ENCODE measurements at regions not wholly inside any gene's neighbourhood (a gene's known extent, or its start where the extent isn't known, plus 50 kb on each side); places are given as distances from the start of the nearest gene placed in this dataset.
A peak's percentile ranks its signal among the peaks of the same experiment; 100 is the strongest.
"Not testable (repeated sequence)": the region's sequence is repeated elsewhere in the genome, so short reads cannot be mapped to it uniquely, and the experiment has no call there.

DNA sequence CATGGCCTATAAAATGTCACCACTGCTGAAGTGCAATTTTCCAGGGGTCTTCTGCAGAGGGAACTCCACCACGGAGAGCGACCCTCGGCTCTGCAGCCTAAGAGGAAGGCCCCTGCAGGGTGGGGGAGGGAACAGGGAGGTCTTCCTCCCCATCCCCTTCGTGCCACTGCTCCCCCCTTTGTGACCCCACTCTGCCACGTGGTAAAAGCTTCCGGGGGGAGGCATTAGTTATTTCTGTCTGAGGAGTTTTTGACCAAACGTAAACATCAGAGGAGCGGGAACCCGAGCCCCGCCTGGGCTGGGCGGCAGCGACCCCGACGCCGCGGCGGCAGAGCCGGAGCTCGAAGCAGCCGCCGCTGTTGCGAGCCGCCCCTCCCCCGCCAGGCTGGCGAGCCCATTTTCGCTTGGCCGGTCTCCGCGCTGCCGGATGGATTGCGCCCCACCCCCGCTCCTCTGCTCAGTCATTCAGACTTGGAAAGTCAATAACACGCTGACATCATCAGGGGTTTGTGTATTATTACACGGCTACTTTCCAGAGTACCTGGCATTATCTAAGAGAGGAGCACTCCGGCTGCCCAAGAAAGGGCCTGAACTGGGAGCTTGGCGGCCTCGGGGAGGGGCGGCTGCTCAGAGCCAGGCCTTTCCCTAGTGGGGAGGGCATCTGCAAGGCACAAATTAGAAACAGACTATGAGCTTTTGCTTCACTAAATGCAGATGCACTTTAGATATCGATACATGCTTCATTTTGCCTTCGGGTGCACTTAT, 162.5 kb upstream of the TBL1XR1 start:
- peak; percentile 98 for DNase-seq

DNA sequence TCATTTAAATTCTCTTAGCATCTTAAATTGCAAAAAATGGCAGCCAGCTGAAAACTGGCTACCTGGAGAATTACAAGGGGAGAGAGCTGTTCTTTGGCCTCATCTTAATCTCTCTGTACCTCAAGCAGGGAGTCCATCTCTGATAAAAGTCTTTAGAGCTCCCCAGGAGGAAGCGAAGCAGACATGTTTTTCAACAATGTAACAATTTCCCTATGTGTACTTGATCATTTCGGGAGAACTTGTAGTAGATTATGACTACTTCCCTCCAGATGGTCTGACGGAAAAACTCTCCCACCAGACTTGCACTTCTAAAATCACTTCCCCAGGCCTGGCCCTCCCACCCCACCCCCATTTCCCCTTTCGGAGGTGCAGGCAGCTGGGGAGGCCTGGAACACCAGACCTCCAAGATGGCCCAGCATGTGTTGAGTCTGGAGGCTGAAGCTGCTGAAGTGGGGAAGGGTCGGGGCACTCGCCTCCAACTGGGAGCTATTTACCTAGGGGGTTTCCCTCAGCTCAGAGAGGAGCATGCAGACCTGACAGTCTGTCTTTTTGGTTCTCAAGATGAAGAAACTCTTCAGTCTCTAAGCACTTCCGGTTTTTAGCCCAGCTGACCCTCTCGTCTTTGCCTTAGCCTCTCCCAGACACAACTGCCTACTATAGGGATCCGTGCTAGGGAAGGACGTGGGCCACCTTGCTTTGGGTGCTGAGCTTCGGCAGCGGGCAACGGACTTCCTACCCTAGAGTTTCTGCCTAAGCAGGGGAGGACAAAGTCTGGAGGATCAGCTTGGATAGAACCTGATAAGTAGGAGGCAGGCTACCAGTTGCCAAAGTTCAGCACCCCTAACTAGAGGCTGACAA, 164.0 kb upstream of the TBL1XR1 start:
- DNase-seq, result peak; percentile 20

DNA sequence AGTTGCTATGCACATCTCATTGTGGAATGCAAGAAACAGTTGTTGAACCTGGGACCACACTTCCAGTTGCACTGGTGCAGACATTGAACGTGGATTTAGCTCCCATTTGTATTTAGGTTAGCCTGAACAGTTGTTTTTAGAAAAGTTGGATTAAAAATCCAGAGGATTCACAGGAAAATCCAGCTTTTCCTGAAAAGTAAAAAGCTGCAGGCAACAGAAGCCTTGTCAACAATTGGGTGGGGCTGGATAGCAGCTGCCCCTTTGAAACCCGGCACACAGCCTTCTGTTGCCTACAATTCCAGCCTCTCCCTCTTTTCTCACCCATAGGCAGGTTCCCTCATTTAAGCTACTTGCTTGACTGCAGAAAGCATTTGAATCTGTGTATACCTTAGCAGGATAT, 165.3 kb upstream of the TBL1XR1 start:
- DNase-seq, result no peak

DNA sequence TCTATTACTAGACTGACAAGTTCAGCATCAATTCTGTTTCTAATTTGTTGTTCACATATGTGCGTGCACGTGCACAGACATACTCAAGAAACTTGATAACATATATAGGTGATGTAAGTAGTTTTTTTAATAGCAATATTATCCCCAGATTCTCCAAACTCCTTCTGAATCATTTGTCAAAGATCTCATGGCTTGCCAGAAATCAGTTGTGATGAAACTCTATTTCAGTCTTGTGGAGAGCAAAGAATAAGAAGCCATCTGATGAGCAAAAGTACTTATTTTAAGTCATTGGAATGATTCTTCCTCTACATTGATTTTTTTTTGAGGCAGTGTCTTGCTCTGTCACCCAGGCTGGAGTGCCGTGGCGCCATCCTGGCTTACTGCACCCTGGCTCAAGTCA, 167.0 kb upstream of the TBL1XR1 start:
- DNase-seq, result no peak

DNA sequence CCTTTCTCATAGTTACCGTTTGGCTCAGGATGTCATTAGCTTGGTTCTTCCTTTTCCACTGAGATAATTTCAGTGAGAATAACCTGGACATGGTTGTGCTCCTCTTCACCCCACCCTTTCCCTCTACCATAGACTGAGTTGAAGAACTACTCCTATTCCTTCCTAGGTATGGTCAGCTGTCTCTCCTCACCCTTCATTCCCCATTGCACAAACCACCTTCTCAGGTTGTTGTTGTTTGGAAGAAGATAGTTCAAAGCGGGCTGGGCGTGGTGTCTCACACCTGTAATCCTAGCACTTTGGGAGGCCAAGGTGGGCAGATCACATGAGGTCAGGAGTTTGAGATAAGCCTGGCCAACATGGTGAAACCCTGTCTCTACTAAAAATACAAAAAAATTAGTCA, 168.0 kb upstream of the TBL1XR1 start:
- not testable (repeated sequence) for DNase-seq

DNA sequence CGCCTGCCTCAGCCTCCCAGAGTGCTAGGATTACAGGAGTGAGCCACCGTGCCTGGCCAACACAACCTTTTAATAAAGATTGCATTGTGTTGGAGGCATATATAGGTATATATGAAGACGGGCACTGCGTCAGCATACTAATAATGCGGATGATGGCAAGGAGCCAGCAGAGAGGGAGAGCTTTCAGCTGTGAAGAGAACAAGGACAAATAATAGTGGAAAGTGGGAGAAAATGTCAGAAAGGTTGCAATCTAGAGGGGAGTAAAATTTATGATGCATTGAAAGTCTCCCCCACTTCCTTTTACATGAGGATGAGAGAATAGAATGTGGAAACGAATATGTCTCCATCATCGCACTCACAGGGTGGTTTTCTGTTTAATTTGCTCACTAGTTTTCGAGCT, 170.5 kb upstream of the TBL1XR1 start:
- DNase-seq, result no peak

DNA sequence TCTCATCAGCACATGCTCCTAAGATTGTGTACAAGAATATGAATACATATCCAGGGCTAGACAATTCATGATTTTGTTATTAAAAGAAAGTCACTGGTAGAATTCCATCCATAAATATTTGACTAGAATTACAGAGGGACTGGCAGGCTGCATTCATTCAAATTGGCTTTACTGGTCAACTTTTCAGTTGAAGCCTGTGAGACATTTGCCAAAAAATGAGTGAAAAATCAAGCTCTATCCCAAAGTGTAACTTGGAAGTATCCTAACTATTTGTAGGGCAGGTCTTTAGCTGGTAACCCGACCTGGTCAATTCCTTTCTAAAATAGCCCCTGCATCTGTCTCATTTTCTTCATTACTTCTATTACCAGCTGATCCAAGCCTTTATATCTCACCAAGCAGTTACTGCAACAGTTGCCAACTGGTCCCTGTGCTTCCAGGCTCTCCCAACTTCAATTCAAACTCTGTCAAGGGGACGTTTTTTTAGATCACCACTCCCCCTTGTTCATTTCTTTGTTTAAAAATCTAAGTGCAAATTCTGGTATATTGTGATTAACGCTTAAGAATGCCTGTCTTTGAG, 173.1 kb upstream of the TBL1XR1 start:
- no peak for DNase-seq

DNA sequence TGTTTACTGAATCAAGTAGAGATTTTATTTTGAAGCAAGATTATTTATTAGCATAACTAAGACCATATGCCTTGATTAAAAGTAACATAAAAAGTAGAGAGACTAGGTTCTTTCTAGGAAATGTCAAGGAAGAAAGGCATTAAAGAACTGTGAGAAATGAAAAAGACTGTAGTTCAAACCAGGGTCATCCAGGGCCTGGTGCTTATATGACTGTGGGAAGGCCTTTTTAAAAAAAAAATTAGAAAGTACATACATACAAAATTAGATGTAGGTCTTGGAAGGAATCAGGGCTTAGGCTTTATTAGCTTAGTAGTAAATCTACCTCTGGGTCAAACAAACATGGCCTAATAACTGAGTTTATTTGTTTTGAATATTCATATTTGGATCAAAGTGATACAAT, 173.9 kb upstream of the TBL1XR1 start:
- no peak for DNase-seq

DNA sequence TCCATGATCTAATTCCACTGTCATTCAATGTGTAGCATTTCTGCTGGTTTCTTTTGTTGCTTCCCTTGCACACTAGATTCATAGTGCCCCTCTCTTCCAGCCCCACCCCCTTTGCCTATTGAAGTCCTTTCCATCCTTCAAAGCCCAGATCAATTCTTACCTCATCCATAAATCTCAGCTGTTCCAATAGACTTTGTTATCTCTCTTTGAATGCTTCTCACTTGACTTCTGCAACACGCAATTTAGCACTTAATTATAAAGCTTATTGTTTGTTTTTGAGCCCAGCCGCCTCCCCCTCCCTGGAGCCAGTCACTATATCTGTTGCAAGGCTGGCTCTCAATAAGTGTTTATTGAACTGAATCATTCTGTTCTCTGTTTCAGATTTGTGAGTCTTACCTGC, 174.6 kb upstream of the TBL1XR1 start:
- DNase-seq, result no peak

DNA sequence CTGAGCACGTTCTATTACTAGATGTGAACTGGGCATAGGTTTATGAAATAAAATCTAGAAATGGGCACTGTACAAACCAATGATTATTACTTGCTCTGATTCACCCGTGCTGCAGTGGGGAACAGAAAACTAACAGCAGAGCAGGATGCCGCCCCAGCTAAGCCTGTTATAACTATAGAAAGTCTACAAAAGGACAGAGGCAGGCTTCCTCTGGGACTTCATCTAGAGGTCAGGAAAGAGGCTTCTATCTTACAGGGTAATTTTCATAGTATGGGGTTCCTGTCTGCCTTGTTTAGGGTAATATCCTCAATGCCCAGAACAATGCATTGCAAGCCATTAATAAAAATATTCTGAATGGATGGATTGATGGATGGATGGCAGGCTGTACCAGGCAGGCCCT, 177.0 kb upstream of the TBL1XR1 start:
- DNase-seq, result no peak

DNA sequence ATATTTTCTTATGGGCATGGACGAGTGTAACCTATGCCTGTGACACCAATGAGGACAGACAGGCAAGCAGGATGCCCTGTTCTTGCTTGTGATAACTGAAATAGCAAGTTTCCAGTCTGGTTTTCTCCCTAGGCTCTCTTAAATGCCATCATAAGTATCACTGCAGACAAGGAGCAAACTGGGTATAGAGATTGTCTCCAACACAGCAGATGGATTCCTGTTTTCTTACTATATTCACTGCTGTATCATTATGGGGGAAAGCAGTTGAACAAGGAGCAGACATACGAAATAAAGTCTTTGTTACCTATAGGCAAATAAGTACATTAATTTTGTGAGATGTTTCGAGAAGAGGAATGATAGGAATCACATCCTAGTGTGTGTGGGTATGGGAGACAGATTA, 178.0 kb upstream of the TBL1XR1 start:
- no peak for DNase-seq

DNA sequence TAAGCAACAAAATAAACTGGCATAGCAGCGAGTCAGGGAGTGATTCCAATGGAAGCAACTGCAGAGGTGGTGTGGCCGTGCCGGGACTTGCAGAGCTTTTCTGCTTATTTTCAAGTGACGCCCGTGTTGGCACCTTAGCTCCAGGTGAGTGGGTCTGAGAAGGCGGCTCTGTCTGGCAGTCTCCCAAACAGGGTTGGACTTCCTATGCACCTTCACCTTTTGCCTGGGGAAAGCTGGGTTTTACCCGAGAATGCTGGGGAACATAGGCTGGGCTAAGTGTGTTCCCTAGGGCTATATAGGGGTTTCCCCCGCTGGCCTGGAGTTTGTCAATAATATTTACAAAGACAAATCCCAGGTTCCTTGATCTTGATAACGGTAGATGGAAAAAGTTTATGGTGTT, 179.9 kb upstream of the TBL1XR1 start:
- DNase-seq, result no peak

DNA sequence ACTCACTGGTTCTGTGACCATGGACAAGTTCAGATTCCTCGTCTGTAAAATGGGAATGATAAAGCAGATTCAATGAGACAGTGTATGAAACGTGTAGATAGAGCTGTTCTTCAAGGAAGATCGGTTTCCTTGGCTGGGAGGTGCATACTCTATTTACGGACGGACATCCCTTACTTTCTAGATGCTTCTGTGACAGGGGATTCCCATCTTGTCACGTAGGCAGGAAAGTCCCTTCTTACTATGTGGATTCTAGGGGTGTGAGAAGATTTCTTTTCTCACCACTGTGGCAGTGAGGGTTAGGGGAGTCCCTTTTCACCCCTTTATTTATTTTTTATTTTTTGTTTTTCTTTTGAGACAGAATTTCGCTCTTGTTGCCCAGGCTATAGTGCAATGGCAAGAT, 180.9 kb upstream of the TBL1XR1 start:
- DNase-seq, result no peak

DNA sequence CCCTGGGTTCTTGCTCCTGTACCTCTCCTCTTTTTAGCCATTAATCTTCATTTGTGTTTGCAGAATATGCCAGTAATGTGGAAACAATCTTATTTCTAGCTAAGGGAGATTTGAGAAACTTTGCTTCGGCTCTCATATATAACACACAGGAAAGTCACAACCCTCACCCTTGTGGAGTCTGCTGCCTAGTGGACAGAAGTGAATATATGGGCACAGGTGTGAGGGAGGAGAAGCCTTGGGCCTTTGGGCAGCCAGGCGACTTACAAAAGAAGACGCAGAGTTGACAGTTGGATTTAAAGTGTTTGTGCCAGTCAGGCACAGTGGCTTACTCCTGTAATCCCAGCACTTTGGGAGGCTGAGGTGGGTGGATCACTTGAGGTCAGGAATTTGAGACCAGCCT, 181.8 kb upstream of the TBL1XR1 start:
- DNase-seq, result no peak

DNA sequence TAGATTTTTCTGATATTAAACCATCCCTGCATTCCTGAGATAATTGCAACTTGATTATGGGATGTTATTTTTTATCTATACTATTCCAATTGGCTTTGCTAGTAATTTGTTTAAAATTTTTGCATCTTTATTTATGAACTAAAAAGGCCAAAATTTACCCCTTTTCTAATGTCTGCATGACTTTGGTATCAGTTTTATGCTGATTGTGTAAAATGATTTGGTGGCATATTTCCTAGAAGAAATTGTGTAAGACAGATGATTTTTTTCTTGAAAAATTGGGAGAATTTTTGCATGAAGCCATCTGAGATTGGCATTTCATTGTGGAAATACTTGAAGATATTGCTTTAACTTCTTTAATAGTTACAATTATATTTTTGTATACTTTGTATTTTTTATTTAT, 183.8 kb upstream of the TBL1XR1 start:
- DNase-seq, result no peak

DNA sequence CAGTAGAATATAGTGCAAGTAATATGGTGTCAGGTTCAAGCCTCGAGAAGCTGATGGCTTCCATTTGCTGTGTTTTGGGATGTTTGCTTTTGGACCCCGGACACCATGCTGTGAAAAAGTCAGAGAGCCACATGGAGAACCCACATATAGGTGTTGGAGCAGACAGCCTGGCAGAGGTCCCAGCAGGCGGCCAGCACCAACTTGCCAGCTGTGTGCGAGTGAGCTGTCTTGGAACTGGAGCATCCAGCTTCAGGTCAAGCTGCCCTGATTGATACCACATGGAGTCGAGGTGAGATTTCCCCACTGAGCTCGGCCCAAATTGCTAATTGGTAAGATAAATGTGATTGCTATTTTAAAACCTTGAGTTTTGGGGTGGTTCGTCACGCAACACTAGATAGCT, 185.7 kb upstream of the TBL1XR1 start:
- DNase-seq, result no peak

DNA sequence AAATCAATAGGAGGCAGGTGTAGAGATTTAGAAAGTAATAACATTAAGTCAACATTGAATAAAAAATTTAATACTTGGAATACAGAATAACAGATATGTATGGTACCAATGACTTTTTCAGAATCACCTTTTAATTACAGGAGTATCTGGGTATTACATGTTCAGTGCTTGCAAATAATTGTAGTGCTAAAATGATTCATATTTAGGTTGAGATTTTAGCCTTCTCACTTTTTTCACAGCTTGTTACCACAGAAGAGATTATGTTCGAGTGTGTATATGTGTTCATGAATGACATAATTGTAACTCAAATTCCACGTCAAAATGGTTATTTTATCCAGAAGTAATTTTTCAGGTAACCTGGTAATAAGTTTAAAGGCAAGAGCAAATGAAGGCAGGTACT, 187.9 kb upstream of the TBL1XR1 start:
- no peak for DNase-seq

DNA sequence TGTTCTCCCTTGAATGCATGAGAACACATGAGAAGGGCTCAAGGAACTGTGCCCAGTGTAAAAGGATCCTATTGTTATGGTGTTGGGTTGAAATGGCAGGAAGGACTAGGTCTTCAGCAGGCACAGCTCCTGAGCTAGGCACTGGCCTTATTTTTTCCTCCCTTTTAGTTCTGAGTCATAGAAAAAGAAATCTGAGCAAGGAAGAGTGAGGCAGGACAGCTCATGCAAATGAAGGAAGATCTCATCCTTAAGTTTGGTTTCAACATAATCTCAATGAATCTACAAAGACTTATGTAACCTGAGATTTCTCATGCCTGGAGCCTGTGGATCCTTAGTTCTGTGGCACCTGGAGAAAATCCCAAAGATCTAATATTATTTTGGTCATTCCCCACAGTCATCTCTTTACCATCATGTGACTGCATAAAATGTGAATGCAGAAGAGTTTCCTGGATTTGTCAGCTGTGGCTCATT, 188.6 kb upstream of the TBL1XR1 start:
- no peak for DNase-seq

DNA sequence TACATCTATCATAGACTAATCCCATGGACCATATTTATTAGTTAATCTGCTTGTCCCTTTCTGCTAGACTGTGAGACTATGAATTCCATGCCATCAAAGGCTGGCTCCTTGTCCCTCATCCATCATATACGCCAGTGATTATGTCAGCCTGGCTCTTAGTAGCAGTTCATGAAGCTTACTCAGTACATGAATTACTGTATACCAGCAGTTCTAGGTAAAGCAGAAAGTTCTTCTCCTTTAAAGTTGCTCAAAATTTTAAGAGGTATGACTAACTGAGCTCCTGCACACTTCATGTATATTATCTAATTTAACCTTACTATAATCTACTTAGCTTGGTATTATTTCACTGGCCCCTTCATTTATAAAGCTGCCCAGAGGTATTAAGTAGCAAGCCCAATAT, 190.9 kb upstream of the TBL1XR1 start:
- no peak for DNase-seq

DNA sequence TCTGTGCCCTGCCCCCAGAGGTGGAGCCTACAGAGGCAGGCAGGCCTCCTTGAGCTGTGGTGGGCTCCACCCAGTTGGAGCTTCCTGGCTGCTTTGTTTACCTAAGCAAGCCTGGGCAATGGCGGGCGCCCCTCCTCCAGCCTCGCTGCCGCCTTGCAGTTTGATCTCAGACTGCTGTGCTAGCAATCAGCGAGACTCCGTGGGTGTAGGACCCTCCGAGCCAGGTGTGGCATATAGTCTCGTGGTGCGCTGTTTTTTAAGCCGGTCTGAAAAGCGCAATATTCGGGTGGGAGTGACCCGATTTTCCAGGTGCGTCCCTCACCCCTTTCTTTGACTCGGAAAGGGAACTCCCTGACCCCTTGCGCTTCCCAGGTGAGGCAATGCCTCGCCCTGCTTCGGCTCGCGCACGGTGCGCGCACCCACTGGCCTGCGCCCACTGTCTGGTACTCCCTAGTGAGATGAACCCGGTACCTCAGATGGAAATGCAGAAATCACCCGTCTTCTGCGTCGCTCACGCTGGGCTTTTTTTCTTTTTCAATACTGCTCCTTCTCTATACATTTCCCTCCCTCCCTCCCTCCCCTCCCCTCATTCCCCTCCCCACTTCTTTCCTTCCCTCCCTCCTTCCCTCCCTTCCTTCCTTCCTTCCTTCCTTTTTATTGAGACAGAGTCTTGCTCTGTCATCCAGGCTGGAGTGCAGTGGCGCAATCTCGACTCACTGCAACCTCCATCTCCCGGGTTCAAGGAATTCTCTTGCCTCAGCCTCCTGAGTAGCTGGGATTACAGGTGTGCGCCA, 197.1 kb upstream of the TBL1XR1 start:
- not testable (repeated sequence) for DNase-seq

DNA sequence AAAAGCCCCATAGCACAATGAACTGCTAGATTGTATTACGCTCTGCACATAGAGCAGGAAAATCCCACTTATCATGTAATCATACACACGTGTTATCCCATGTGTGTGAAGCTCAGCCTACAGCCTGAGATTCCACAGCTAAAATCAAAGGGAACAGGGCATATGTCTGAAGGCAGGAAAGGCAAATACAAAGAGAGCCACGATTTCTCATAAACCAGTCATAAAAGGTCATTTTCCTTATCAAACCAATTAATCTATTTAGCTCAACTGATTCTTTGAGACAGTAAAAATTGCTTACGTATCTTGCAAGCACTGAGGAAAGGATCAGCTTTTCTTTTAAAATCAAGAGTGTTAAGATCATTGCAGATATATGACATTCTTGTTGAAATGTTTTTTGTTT, 199.5 kb upstream of the TBL1XR1 start:
- no peak for DNase-seq

DNA sequence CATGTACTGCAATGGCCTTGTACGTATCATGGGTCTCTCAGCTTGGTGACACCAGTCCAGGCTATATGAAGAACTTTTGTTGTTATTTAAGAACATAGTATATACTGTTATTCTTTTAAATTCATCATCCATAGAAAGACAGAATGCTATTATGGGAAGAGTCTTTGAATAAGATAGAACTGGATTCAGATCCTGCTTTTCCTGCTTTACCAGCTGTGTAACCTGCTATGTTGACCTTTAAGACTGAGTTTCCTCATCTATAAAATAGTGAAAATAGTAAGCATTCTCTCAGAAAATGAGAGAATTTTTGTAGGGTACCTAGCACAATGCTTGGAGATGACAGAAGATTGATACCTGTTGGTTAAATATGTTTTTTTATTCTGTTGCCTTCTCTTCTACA, 204.1 kb upstream of the TBL1XR1 start:
- no peak for DNase-seq

DNA sequence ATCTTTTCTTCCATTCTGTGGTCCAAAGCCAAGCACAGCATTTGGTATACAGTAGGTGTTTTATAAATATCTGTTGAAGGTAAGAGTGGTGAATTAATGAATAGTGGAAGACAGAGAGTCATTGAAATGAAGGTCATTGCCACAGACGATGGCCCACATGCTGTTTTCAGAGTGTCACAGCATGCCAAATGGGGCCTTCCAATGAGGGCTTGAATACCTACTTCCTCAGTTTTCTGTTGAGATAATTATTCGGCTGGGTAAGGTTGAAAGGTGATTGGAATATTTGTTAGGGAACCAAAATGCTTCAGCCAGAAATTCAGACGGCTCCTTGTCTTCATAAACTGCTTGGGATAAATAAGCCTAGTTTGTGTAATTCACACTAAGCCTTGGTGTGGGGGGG, 205.3 kb upstream of the TBL1XR1 start:
- no peak for DNase-seq
